HG03575 (cell line): ENCODE measurements at regions not wholly inside any gene's neighbourhood (a gene's known extent, or its start where the extent isn't known, plus 50 kb on each side); places are given as distances from the start of the nearest gene placed in this dataset.

Experiments
- ATAC-seq: cut with Tn5 transposase; IDR thresholded peaks from one replicate; pipeline ENCODE4 v1.9.1; 2021; ENCODE audit not compliant: unreplicated experiment, insufficient number of reproducible peaks, low FRiP score; ENCODE audit errors: extremely low read depth

DNA sequence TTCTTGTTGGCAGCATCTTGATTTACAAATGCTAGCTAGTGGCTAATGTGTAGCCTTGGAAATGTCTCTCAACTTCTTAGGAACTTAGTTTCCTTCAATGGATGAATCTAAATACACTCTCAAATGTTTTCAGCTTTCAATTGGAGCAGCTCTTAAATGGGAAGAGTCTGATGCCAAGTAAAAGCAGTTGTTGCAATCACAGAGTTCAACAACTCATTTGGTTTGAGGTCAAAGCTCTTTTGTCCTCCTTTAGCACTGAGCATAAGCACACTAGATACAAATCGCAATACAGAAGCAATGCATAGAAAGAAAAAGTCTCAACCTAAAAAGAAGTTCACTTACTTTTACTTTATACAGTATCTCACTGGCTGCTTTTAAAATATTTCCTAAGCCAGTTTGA, 986.1 kb upstream of the FLRT2 start:
- no peak for ATAC-seq

DNA sequence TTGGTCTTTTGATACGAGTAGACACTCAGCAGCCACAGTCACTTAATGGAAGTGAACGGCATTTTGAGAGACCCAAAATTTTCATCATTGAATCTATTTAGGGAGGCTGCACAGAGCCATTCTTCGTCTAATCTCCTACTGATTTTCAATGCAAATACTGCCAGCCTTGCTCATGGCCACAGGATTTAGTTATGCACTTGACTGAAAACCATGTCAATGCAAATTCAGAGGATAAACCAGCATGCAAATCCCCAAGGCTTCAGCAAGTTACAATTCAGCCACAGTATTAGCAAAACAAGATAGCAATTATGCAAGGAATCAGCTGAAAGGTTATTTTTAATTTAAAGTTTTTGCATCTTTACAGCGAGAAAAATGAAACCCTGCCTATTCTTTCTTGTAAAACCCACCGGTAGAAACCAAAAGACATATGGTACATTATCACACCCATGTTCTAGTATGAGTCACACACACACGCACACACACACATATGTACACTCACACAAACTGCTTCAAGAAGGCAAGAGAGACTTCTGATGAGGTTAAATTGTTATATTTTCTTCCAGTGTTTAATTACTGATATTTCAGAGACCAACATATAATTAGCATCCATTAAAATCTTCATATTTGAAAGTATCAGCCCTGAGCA, 985.3 kb upstream of the FLRT2 start:
- no peak for ATAC-seq

DNA sequence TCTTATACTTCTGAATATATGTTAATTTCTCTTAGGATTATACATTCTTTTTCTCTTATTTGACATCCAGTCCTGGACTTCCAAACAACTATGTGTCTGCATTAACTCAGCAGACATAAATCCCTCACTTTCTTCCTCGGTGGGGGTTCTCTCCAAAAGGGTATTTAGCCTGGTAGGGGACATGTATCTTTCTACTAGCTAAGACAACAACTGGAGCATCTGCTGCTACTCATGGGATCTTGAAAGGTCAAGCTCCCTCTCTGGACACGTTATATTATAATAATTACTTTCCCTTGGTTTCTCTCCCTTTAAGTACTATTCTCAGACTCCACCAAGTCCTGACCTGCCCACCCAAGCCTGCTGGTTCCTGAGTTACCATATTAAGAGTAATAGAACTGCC, 983.7 kb upstream of the FLRT2 start:
- ATAC-seq, result no peak

DNA sequence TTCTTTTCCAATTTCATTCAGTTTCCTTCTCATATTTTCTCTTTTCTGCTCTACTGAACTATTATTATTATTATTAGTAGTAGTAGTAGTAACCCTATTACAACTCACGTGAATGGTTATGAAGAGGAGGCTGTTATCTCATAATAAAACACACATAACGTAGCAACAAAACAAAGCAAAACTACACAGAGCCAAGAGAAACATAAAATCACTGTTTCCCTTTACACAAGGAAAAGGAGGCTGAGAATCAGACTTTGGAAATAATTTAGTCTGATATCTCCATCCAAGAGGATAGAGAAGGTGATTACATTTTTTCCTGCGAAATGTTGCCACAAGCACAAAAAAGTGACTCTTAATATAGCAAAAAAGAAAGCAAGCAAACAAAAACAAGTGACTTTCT, 975.8 kb upstream of the FLRT2 start:
- ATAC-seq, result no peak

DNA sequence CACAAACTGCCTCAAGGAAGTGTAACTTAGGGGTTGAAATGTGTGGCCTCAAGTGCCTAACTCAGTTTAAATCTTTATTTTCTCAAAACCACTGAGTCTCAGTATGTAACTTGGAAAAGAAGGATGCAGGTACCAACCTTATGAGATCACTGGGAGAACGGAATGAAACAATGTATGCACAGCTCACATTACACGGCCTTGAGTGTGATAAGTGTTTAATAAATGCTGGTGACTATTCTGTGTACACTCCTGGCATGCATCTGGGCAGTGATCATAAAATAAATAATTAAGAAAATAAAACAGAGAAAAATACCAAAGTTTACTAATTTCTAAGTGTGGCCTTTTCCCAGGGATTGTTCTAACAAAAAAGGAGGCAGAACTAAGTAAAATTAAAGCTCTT, 974.5 kb upstream of the FLRT2 start:
- ATAC-seq, result no peak

DNA sequence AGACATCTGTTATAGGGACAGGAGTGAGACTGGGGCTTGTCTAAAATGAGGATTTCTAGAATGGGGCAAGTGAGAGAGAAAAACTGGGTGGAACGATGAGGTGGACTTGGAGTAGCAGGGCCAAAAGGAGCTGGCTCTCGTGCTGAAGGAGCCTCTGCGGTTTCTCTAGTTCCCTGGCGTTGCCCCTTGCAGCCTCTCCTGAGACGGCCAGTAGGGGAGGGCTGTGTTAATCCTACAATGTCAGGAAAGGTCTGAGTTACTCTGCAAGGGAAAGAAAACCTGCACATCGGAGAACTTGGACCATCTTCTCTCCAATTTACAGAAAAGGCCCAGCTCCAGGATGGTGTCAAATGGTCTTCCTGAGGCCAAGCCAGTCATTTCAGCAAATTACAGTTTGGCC, 963.8 kb upstream of the FLRT2 start:
- ATAC-seq, result no peak

DNA sequence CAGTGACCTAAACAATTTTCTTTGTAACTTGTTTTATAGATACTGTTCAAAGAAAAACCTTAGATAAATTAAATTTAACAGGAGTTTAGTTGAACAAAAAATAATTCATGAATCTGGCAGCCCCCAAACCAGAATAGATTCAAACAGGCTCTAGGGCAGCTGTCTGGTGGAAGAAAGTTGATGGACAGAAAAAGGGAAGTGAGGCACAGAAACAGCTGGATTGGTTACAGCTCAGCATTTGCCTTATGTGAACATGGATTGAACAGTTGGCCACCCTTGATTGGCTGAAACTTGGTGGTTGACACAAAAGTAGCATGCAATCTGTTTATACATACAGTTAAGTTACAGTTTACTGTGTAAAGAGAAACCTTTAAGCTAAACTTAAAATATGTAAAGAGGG, 954.3 kb upstream of the FLRT2 start:
- no peak for ATAC-seq

DNA sequence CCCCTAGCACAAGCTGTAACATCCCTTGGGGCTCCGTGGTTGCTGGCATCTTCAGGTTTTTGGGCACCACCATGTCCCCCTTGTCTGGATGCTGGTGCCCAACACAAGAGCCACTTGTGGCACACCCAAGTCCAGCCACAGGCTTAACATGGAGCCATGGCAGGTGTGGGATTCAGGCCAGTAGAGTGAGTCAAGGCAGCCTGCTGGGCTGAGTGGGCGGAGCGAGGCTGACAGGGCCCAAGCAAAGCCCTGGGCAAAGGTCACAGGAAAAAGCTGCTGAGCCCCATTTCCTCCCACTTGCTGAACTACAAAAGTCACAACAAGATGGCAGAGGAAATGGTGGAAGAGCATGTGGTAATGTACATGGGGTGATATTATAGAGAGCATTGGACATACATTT, 950.7 kb upstream of the FLRT2 start:
- no peak for ATAC-seq

DNA sequence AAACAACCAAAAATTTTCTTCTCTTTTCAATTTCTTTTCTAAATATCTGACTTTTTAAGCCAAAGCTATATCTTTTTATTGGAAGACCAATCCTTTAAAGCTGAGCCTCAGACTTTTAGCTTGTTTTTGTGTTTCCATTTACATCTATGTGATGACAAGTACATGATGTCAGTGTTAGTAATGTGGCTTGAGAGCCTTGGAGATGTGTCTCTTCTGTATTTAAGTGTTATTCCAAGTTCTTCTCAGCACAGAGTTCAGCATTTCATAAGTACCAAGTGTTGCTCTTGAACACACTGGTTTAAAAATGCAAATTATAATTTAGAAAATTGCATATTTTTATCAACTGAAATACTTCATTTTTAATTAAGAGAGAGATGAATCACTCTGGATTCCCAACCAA, 948.9 kb upstream of the FLRT2 start:
- no peak for ATAC-seq

DNA sequence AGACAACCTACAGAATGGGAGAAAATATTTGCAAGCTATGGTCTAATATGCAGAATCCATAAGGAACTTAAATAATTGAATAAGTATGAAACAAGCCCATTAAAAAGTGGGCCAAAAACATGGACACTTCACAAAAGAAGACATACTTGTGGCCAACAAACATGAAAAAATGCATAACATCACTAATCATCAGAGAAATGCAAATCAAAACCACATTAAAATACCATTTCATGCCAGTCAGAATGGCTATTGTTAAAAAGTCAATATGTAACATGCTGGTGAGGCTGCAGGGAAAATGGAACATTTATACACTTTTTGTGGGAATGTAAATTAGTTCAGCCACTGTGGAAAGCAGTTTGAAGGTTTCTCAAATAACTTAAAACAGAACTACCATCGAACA, 945.4 kb upstream of the FLRT2 start:
- ATAC-seq, result no peak

DNA sequence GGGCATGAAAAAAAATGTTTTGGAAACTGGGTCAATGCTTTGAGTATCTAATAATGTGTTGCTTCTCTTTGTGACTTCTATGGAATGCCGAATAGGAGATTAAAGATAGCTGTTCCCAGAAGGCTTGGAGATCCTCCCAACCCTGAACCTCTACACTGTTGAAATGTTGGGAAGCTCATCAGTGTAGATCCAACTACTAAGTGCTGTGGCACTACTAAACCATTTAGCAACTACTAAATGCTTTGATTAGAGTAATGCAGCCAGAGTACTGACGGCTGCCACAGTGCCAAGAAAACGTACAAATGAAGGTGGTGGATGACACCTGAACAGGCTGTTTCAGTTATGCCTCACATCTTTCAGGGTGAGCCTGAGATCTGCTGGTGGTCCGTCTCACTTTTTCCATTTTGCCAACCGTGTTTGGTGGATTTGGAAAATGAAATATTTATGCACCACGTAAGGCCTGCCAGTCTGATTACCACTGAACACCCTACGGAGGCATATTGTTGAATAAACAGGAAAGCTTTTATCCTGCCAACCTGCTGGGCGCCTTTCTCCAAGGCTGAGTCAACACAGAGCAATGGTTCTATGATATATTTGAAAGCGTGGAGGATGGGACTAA, 938.0 kb upstream of the FLRT2 start:
- ATAC-seq, result no peak

DNA sequence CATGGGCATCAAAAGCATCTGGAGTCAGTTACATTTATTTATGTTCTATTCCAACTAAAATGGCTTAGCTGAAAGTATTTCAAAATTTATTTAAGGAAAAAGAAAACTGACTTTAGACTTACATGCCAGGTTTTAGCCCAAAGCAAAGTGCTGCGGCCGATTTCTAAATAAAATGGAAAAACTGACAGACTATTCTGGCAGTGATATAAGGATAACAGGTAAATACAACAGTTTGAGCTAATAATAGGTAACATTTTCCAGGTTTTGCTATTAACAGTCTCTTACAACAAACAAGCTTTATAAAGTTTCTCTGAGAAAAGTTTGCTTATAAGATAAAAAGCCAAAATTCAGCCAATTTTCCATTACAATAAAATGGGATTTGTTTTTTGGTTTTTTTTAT, 937.2 kb upstream of the FLRT2 start:
- no peak for ATAC-seq

DNA sequence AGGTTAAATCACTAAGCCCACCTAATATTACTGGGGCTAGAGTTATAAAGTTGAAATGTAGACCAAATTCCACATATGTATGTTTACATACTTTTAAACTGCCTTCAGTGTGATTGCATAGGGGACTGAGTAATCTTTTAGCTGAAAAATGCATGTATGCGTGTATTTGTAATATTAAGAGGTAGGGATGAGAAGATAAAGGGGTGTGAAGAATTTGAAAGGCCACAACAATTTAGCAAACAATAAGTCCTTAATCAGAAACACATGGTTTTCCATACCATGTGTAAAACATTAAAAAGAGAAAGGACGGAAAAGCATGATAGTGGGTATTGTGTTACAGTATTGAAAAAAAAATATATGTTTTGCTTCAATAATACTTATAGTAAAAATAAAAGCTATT, 919.9 kb upstream of the FLRT2 start:
- no peak for ATAC-seq

DNA sequence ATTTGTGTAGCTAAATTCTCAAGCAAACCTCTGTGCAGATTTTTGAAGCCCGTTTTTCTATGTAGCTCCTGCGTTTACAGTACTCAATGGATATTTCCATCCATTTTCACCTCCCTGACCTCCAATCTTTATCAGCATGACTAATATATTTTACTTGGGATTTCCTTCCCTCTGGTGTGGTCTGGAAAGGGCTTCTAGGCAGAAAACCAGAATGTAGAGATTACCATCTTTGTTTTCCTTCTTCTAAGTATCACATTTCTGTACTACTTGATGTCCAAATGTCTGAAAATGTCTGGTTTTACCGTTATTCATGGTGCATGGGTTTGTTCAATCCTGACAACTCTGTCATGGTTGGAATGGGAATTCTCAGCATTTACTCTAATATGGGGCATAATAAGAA, 907.6 kb upstream of the FLRT2 start:
- ATAC-seq, result no peak

DNA sequence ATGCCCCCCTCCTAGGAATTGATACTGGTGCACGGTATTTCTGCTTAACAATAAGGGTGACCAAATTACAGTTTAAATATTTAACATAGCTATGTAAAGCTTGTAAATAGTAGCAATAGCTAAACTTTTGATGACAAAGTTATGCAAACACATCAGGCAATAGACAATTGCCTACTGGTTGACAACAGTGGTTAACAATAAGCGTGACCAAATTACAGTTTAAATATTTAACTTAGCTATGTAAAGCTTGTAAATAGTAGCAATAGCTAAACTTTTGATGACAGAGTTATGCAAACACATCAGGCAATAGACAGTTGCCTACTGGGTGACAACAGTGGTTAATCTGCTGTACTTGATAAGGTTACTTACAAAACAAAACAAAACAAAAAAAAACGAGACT, 886.5 kb upstream of the FLRT2 start:
- no peak for ATAC-seq

DNA sequence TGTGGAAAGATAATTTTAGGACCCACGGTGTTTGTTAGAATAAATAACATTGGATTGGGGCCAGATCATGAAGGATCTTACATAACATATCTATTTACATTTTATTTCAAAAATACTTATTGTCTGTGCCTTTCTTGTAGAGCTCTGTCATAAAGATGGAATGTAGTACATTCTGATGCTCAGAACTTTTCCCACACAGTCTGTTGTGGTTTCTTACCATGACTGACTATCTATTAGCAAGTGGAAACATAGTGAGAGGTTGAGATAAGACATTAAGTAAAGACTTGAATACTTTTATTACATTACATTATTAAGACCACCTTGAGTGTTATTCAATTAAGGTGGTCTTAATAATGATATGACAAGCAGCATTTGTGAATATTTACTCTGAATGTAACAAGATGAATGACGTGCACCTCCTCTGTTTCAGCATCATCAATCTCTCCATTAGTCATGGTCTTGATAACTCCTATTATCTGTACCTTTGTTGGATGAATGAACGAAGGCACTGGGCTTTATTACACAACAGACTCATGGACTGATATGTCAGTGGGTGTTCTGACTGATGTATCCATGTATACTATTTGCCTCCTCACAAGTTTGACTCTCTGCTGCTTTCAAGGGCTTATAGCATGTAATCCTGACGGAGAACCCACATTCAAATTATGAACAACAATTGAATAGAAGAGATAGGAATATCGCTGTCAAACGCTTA, 883.0 kb upstream of the FLRT2 start:
- ATAC-seq, result no peak

DNA sequence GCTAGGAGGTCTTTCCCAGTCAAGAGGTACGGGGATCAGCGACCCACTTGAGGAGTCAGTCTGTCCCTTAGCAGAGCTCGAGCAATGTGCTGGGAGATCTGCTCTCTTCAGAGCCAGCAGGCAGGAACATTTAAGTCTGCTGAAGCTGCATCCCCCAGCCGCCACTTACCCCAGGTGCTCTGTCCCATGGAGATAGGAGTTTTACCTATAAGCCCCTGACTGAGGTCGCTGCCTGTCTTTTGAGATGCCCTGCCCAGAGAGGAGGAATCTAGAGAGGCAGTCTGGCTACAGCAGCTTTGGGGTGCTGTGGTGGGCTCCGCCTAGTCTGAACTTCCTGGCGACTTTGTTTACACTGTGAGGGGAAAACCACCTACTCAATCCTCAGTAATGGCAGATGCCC, 874.9 kb upstream of the FLRT2 start:
- ATAC-seq, result no peak

DNA sequence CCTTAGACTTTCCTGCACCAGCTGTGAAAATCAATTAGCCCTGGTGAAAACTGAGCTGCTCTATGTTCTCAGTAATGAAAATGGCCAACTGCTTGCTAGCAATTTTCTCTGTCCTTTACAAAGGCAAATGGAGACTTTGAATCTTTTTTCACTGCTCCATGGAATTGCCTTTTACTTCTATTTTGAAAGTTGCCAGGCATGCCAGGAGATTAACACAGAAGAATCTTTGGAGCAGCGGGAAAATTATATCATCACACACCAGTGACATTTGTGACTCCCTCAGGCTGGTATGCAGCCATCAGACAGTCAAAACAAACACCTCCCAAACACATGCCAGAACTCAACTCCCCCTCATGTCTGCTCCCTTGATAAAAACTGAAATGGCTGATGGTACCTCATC, 872.0 kb upstream of the FLRT2 start:
- ATAC-seq, result no peak

DNA sequence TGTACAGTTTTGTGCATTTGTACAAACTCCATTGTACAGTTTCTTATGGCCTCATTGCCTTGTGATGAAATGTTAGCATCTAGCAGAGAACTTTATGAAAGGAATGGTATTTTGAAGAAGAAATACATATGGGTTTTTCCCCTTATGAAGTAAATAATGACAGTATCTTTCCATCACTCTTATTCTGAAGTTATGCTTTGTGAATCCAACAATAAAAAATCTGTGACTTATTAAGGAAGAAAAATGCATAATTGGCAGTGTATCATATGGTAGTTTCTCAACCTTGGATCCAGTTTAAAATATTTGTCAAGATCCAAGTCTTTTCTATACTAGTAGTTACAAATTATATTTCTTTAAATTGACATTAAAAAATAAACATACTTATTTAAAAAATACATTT, 859.1 kb upstream of the FLRT2 start:
- ATAC-seq, result no peak

DNA sequence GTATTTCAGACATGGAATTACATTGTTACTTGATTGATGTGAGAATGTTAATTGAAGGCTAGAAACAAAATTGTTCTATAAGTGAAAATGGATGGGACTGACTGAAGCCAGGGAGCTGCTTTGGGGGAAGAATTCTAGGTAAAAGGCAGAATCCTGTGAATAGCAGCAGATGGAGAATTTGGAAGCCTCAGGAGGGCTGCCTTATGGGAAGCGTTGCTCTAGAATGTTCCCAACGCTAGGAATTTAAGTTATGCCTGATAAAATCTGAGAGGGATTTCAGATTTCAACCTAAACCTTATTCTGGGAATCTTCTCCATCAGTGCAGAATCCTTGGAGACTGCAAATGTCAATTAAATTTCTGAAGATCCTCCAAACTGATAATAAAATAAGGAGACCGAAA, 858.2 kb upstream of the FLRT2 start:
- no peak for ATAC-seq

DNA sequence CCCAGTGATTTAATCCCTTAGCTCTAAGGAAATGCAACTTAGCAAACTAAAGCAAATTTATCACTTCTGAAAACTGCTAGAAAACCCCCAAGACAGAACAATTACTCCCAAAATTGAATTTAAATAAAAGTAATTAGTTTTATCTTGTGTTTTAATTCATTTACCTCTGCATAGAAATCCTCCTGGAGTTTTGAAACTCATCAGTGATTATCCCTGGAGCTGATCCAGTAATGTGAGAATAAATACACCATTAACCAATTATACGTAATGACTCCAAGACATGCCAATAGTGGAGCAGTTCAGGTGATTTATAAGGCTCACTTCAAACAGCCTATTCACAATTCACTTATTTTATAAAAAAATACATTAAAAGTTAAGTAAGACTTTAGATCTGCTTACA, 855.3 kb upstream of the FLRT2 start:
- no peak for ATAC-seq
